Trophoblast cell (in vitro differentiated cells and primary cell): ENCODE measurements at regions not wholly inside any gene's neighbourhood (a gene's known extent, or its start where the extent isn't known, plus 50 kb on each side); places are given as distances from the start of the nearest gene placed in this dataset.

Experiments used
- DNase-seq, 2 donors: peaks; one replicate each; pipeline ENCODE4 v3.0.0-alpha.2; 2016
- H2AFZ ChIP-seq: 2 replicates; pipeline ENCODE4 v1.6.1; 2013; ENCODE audit warnings: low read length, moderate library complexity, mild to moderate bottlenecking; ENCODE audit not compliant: insufficient read depth, poor library complexity
- H2AK5ac ChIP-seq: 2 replicates; pipeline ENCODE4 v1.6.1; 2013; ENCODE audit warnings: mild to moderate bottlenecking, low read length
- H2BK120ac ChIP-seq: 2 replicates; pipeline ENCODE4 v1.6.1; 2013; ENCODE audit warnings: low read length, mild to moderate bottlenecking, moderate library complexity; ENCODE audit not compliant: insufficient read depth, poor library complexity
- H2BK12ac ChIP-seq: 2 replicates; pipeline ENCODE4 v1.6.1; 2013; ENCODE audit warnings: mild to moderate bottlenecking, low read length, moderate library complexity
- H2BK5ac ChIP-seq: 2 replicates; pipeline ENCODE4 v1.6.1; 2013; ENCODE audit warnings: low read length, low read depth, moderate library complexity, mild to moderate bottlenecking; ENCODE audit not compliant: poor library complexity
- H3K14ac ChIP-seq: 2 replicates; pipeline ENCODE4 v1.6.1; 2013; ENCODE audit warnings: mild to moderate bottlenecking, low read length
- H3K18ac ChIP-seq: 2 replicates; pipeline ENCODE4 v1.6.1; 2013; ENCODE audit warnings: mild to moderate bottlenecking, low read length
- H3K23ac ChIP-seq: 2 replicates; pipeline ENCODE4 v1.6.1; 2013; ENCODE audit warnings: low read length
- H3K27ac ChIP-seq: 2 replicates; pipeline ENCODE4 v1.5.1; 2013; ENCODE audit warnings: low read depth, mild to moderate bottlenecking, inconsistent platforms, low read length, moderate library complexity
- H3K27me3 ChIP-seq: 2 replicates; pipeline ENCODE4 v1.6.1; 2013; ENCODE audit warnings: inconsistent platforms, mild to moderate bottlenecking, low read length, moderate library complexity; ENCODE audit not compliant: insufficient read depth
- H3K36me3 ChIP-seq, 2 experiments: 1 replicate in 1 of 2; 2 replicates in 1 of 2; pipeline ENCODE4 v1.6.1; 2013; ENCODE audit warnings: low read length in 2 of 2, mild to moderate bottlenecking in 2 of 2, moderate library complexity in 1 of 2; ENCODE audit not compliant: insufficient read depth in 2 of 2, control insufficient read depth in 1 of 2
- H3K4ac ChIP-seq: 2 replicates; pipeline ENCODE4 v1.6.1; 2013; ENCODE audit warnings: low read depth, mild to moderate bottlenecking, low read length, moderate library complexity
- H3K4me1 ChIP-seq, 2 experiments: 1 replicate in 1 of 2; 2 replicates in 1 of 2; pipeline ENCODE4 v1.6.1; 2013; ENCODE audit warnings: low read length in 2 of 2, mild to moderate bottlenecking in 2 of 2, moderate library complexity in 1 of 2; ENCODE audit not compliant: insufficient read depth in 2 of 2, control insufficient read depth in 1 of 2
- H3K4me2 ChIP-seq: 2 replicates; pipeline ENCODE4 v1.6.1; 2013; ENCODE audit warnings: inconsistent platforms, mild to moderate bottlenecking, low read length, moderate library complexity
- H3K4me3 ChIP-seq: 2 replicates; pipeline ENCODE4 v1.5.1; 2013; ENCODE audit warnings: mild to moderate bottlenecking, low read depth, low read length, inconsistent platforms
- H3K79me1 ChIP-seq: one replicate; pipeline ENCODE4 v1.6.1; 2013; ENCODE audit warnings: low read length
- H3K79me2 ChIP-seq: 2 replicates; pipeline ENCODE4 v1.6.1; 2013; ENCODE audit warnings: low read length, mild to moderate bottlenecking; ENCODE audit not compliant: control insufficient read depth, insufficient read depth, poor library complexity
- H3K9ac ChIP-seq: 2 replicates; pipeline ENCODE4 v1.6.1; 2013; ENCODE audit warnings: mild to moderate bottlenecking, low read length
- H3K9me3 ChIP-seq: 2 replicates; pipeline ENCODE4 v1.6.1; 2013; ENCODE audit warnings: low read depth, mild to moderate bottlenecking, control low read depth, inconsistent platforms, low read length; ENCODE audit not compliant: insufficient read depth
- H4K12ac ChIP-seq: 2 replicates; pipeline ENCODE4 v1.6.1; 2013; ENCODE audit warnings: low read depth, mild to moderate bottlenecking, low read length, moderate library complexity
- H4K8ac ChIP-seq: 2 replicates; pipeline ENCODE4 v1.6.1; 2013; ENCODE audit warnings: low read depth, mild to moderate bottlenecking, low read length, moderate library complexity
- H4K91ac ChIP-seq: one replicate; pipeline ENCODE4 v1.6.1; 2013; ENCODE audit warnings: low read depth, mild to moderate bottlenecking, low read length, moderate library complexity
- WGBS: extraction: QIAGEN DNeasy Blood & Tissue Kit; methylation state at CpG from one replicate; pipeline ENCODE4 v1.1.7; 2013; ENCODE audit warnings: missing lambda C conversion rate; ENCODE audit not compliant: insufficient read length, insufficient coverage; ENCODE audit errors: extremely low coverage; 5-methylcytosine and 5-hydroxymethylcytosine counted together

- Histone ChIP-seq H3K79me2 (no peaks in the 10 kb centered on the region), H3K4me3 (no peak overlapping the region), H3K36me3 (no peaks in the 10 kb centered on the region), H3K9me3 (no peaks in the 10 kb centered on the region), H2BK5ac (no peak overlapping the region), H4K12ac (no peak overlapping the region), H3K4me2 (peak overlapping the region; percentile 16), H3K79me1 (no peaks in the 10 kb centered on the region), H2BK12ac (no peak overlapping the region), H3K23ac (no peak overlapping the region), H2AFZ (no peak overlapping the region), H3K4me1 (no peaks in the 10 kb centered on the region), H3K18ac (no peak overlapping the region), H3K4ac (no peak overlapping the region), H2AK5ac (no peak overlapping the region), H4K8ac (no peak overlapping the region), H2BK120ac (no peak overlapping the region), H3K27ac (no peak overlapping the region), H4K91ac (no peak overlapping the region), H3K27me3 (peaks cover 7% of the 10 kb centered on the region), H3K14ac (no peak overlapping the region), H3K9ac (no peak overlapping the region)
- DNase-seq, result no peak
- WGBS, result no CpG with 5 or more reads among the region's 37 CpGs
Measured at GRCh38 chr1:29478151-29478791, 241.9 kb downstream of the PTPRU start.

- Histone ChIP-seq H3K79me1 (no peaks in the 10 kb centered on the region), H2BK120ac (no peak overlapping the region), H4K12ac (no peak overlapping the region), H3K27ac (no peak overlapping the region), H2AK5ac (no peak overlapping the region), H3K4me2 (no peak overlapping the region), H3K23ac (no peak overlapping the region), H2BK12ac (no peak overlapping the region), H3K18ac (no peak overlapping the region), H3K4me1 (no peaks in the 10 kb centered on the region), H3K14ac (no peak overlapping the region), H3K27me3 (peaks cover 7% of the 10 kb centered on the region), H3K4me3 (no peak overlapping the region), H3K9me3 (peaks cover 2% of the 10 kb centered on the region), H4K8ac (no peak overlapping the region), H2AFZ (no peak overlapping the region), H3K4ac (no peak overlapping the region), H2BK5ac (no peak overlapping the region), H4K91ac (no peak overlapping the region), H3K36me3 (no peaks in the 10 kb centered on the region), H3K9ac (peak overlapping the region; percentile 14), H3K79me2 (no peaks in the 10 kb centered on the region)
- no peak for DNase-seq
- no CpG with 5 or more reads among the region's 7 CpGs for WGBS
Measured at GRCh38 chr1:29475326-29475725, 239.0 kb downstream of the PTPRU start.

- no peak overlapping the region for H2BK5ac ChIP-seq
- H2AFZ ChIP-seq, result no peak overlapping the region
- no peak overlapping the region for H3K9ac ChIP-seq
- no peak for DNase-seq
- H2BK120ac ChIP-seq, result no peak overlapping the region
- no peak overlapping the region for H2AK5ac ChIP-seq
- peaks cover 7% of the 10 kb centered on the region for H3K27me3 ChIP-seq
- H3K27ac ChIP-seq, result no peak overlapping the region
- no peak overlapping the region for H2BK12ac ChIP-seq
- peaks cover 2% of the 10 kb centered on the region for H3K9me3 ChIP-seq
- H4K91ac ChIP-seq, result no peak overlapping the region
- H3K23ac ChIP-seq, result no peak overlapping the region
- no peak overlapping the region for H4K12ac ChIP-seq
- H3K36me3 ChIP-seq, result no peaks in the 10 kb centered on the region
- H3K79me2 ChIP-seq, result no peaks in the 10 kb centered on the region
- no peak overlapping the region for H3K4me3 ChIP-seq
- no peak overlapping the region for H3K18ac ChIP-seq
- no peak overlapping the region for H3K14ac ChIP-seq
- no peaks in the 10 kb centered on the region for H3K4me1 ChIP-seq
- H3K79me1 ChIP-seq, result no peaks in the 10 kb centered on the region
- H3K4ac ChIP-seq, result no peak overlapping the region
- no peak overlapping the region for H4K8ac ChIP-seq
- H3K4me2 ChIP-seq, result no peak overlapping the region
- WGBS, result no CpG with 5 or more reads among the region's 9 CpGs
Measured at GRCh38 chr1:29474274-29475244, 238.2 kb downstream of the PTPRU start.

- H3K36me3 ChIP-seq, result no peaks in the 10 kb centered on the region
- H3K4me2 ChIP-seq, result no peak overlapping the region
- no peak overlapping the region for H4K12ac ChIP-seq
- H3K79me2 ChIP-seq, result no peaks in the 10 kb centered on the region
- no peak overlapping the region for H3K14ac ChIP-seq
- no peak overlapping the region for H3K23ac ChIP-seq
- no peak for DNase-seq
- H3K79me1 ChIP-seq, result no peaks in the 10 kb centered on the region
- H3K9me3 ChIP-seq, result peaks cover 2% of the 10 kb centered on the region
- no peak overlapping the region for H3K9ac ChIP-seq
- H3K4ac ChIP-seq, result no peak overlapping the region
- H3K18ac ChIP-seq, result no peak overlapping the region
- H2AFZ ChIP-seq, result no peak overlapping the region
- H3K4me3 ChIP-seq, result no peak overlapping the region
- WGBS, result no CpG with 5 or more reads among the region's 9 CpGs
- no peak overlapping the region for H2BK5ac ChIP-seq
- H3K27ac ChIP-seq, result no peak overlapping the region
- H2AK5ac ChIP-seq, result no peak overlapping the region
- peaks cover 6% of the 10 kb centered on the region for H3K27me3 ChIP-seq
- no peaks in the 10 kb centered on the region for H3K4me1 ChIP-seq
- no peak overlapping the region for H4K8ac ChIP-seq
- no peak overlapping the region for H4K91ac ChIP-seq
- no peak overlapping the region for H2BK12ac ChIP-seq
- no peak overlapping the region for H2BK120ac ChIP-seq
Measured at GRCh38 chr1:29473161-29473855, 237.0 kb downstream of the PTPRU start.
